DOHH2 (cell line): ENCODE measurements at regions not wholly inside any gene's neighbourhood (a gene's known extent, or its start where the extent isn't known, plus 50 kb on each side); places are given as distances from the start of the nearest gene placed in this dataset.

Experiments
- H3F3A ChIP-seq: fragments of 200-600 bp; sonication (generic), shearing (Covaris generic); 2 replicates; pipeline ENCODE4 v1.6.0; 2016; ENCODE audit warnings: antibody characterized with exemption, mild to moderate bottlenecking; ENCODE audit not compliant: control insufficient read depth, insufficient read depth
- H3K27ac ChIP-seq: fragments of 200-600 bp; sonication (generic); 2 replicates; pipeline ENCODE4 v1.5.1; 2014; ENCODE audit warnings: low read depth, mild to moderate bottlenecking, low read length, moderate library complexity
- H3K27me3 ChIP-seq: fragments of 200-600 bp; sonication (generic); 2 replicates; pipeline ENCODE4 v1.6.1; 2014; ENCODE audit warnings: mild to moderate bottlenecking, low read length, mixed read lengths; ENCODE audit not compliant: control insufficient read depth
- H3K36me3 ChIP-seq: fragments of 200-600 bp; sonication (generic); 2 replicates; pipeline ENCODE4 v1.6.1; 2014; ENCODE audit warnings: mild to moderate bottlenecking, low read length, moderate library complexity, mixed read lengths; ENCODE audit not compliant: control insufficient read depth
- H3K4me1 ChIP-seq: fragments of 200-600 bp; sonication (generic); 2 replicates; pipeline ENCODE4 v1.6.1; 2014; ENCODE audit warnings: mild to moderate bottlenecking, low read length, mixed read lengths; ENCODE audit not compliant: control insufficient read depth
- H3K4me2 ChIP-seq: fragments of 200-600 bp; sonication (generic); 2 replicates; pipeline ENCODE4 v1.6.0; 2014; ENCODE audit warnings: mild to moderate bottlenecking, low read length, moderate library complexity
- H3K4me3 ChIP-seq: fragments of 200-600 bp; sonication (generic); 2 replicates; pipeline ENCODE4 v1.5.1; 2014; ENCODE audit warnings: mild to moderate bottlenecking, low read length, mixed read lengths
- H3K79me2 ChIP-seq: fragments of 200-600 bp; sonication (generic); 2 replicates; pipeline ENCODE4 v1.6.1; 2014; ENCODE audit warnings: mild to moderate bottlenecking, low read length, mixed read lengths; ENCODE audit not compliant: control insufficient read depth
- H3K9me2 ChIP-seq: fragments of 200-600 bp; sonication (generic); replicated peaks from 2 replicates; pipeline ENCODE4 v1.6.1; 2014; ENCODE audit warnings: mild to moderate bottlenecking, low read length, mixed read lengths; ENCODE audit not compliant: control insufficient read depth
- H3K9me3 ChIP-seq: fragments of 200-600 bp; sonication (generic); 2 replicates; pipeline ENCODE4 v1.6.1; 2014; ENCODE audit warnings: antibody characterized with exemption, low read length, mixed read lengths; ENCODE audit not compliant: control insufficient read depth, insufficient read depth
- H4K20me1 ChIP-seq: fragments of 200-600 bp; sonication (generic); 2 replicates; pipeline ENCODE4 v1.6.0; 2014; ENCODE audit warnings: low read depth, mild to moderate bottlenecking, antibody characterized with exemption, low read length, moderate library complexity; ENCODE audit not compliant: control insufficient read depth, insufficient read depth
- EZH2phosphoT487 ChIP-seq: fragments of 200-600 bp; sonication (generic); IDR thresholded peaks from 2 replicates; pipeline ENCODE4 v1.6.1; 2017; ENCODE audit warnings: borderline replicate concordance, mild to moderate bottlenecking, antibody characterized with exemption, low read length, moderate library complexity, mixed read lengths
- TF ChIP-seq, protein P1 (sequence below): fragments of 200-600 bp; sonication (generic); IDR thresholded peaks from one replicate; pipeline ENCODE4 v1.5.1; 2014; ENCODE audit warnings: antibody characterized with exemption, mild to moderate bottlenecking, low read depth, low read length; ENCODE audit not compliant: poor library complexity, severe bottlenecking

DNA sequence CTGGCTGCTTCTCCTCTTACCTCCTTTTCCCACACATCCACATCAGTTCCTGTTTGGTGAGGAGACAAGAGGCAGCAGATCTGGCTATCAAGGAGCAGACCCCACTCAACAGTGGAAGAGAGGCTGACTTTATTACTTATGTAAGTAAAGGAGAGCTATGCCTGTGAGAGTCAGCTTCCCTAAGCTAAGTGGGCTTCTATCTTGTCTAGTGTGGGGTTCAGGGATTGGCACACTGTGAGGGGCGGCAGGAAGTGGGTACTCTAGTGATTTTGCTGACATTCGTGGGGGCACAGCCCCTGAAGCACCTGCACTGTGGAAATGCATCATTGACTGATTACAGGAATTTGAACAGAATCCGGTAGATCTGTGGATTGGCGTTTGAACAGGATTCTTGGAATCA lies 163.5 kb upstream of the IRX1 start:
- H3K36me3 ChIP-seq = no peaks in the 10 kb centered on the region
- H3K27me3 ChIP-seq = no peaks in the 10 kb centered on the region
- no peak overlapping the region for H3K4me2 ChIP-seq
- no peak overlapping the region for H3K4me3 ChIP-seq
- no peaks in the 10 kb centered on the region for H4K20me1 ChIP-seq
- H3K4me1 ChIP-seq = no peaks in the 10 kb centered on the region
- no peaks in the 10 kb centered on the region for H3K9me3 ChIP-seq
- no peak for TF ChIP-seq EZH2phosphoT487
- TF ChIP-seq, protein P1, sequence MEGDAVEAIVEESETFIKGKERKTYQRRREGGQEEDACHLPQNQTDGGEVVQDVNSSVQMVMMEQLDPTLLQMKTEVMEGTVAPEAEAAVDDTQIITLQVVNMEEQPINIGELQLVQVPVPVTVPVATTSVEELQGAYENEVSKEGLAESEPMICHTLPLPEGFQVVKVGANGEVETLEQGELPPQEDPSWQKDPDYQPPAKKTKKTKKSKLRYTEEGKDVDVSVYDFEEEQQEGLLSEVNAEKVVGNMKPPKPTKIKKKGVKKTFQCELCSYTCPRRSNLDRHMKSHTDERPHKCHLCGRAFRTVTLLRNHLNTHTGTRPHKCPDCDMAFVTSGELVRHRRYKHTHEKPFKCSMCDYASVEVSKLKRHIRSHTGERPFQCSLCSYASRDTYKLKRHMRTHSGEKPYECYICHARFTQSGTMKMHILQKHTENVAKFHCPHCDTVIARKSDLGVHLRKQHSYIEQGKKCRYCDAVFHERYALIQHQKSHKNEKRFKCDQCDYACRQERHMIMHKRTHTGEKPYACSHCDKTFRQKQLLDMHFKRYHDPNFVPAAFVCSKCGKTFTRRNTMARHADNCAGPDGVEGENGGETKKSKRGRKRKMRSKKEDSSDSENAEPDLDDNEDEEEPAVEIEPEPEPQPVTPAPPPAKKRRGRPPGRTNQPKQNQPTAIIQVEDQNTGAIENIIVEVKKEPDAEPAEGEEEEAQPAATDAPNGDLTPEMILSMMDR = no peak
- no peak overlapping the region for H3K27ac ChIP-seq
- H3K79me2 ChIP-seq = no peaks in the 10 kb centered on the region
- no peaks in the 10 kb centered on the region for H3F3A ChIP-seq
- no peaks in the 10 kb centered on the region for H3K9me2 ChIP-seq

DNA sequence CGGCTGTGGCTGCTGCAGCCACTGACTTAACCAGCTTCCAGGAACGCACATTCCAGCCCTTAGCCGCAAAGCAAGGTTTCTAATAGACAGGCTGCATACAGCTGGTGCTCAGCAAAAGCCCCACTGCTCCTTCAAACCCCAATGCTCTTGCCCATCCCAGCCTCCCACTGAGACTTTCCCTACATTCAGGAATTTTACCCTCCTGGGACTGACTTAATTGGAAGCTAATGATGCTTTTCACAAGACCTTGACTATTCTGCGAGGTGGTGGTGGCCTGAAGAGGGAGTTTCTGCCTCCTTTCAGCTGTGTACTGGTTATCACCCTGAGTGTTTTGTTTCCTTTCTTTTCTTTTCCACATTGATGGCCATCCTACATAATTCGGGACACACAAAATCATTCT lies 164.9 kb upstream of the IRX1 start:
- Histone ChIP-seq H3K4me1 (no peaks in the 10 kb centered on the region), H4K20me1 (no peaks in the 10 kb centered on the region), H3K9me3 (no peaks in the 10 kb centered on the region), H3K27me3 (no peaks in the 10 kb centered on the region), H3K36me3 (no peaks in the 10 kb centered on the region), H3K79me2 (no peaks in the 10 kb centered on the region), H3F3A (no peaks in the 10 kb centered on the region), H3K9me2 (no peaks in the 10 kb centered on the region), H3K4me3 (no peak overlapping the region), H3K27ac (no peak overlapping the region), H3K4me2 (no peak overlapping the region)
- no peak for TF ChIP-seq EZH2phosphoT487
- TF ChIP-seq, protein P1 = no peak

DNA sequence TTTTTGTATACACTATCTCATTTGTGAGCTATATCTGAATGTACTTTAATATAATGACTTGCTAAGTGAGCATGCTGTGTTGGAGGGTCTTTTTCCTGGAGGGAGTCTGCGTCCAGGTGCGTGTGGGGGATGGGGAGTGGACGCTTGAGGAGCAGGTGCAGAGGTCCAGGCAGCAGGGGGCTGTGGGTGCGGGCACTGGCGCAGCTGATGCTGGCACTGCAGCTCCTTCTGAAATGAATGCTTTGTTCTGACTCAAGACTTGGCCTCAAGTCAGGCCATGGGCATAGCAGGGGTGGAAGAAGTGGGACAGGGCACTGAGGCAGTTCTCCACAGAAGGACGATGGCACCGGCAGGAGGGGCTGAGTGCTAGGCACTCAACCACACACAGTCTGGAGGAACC lies 165.7 kb upstream of the IRX1 start:
- Histone ChIP-seq H3K79me2 (no peaks in the 10 kb centered on the region), H3K27me3 (no peaks in the 10 kb centered on the region), H3K36me3 (no peaks in the 10 kb centered on the region), H3F3A (no peaks in the 10 kb centered on the region), H3K4me2 (no peak overlapping the region), H4K20me1 (no peaks in the 10 kb centered on the region), H3K4me1 (no peaks in the 10 kb centered on the region), H3K4me3 (no peak overlapping the region), H3K9me2 (no peaks in the 10 kb centered on the region), H3K27ac (no peak overlapping the region), H3K9me3 (no peaks in the 10 kb centered on the region)
- TF ChIP-seq, protein P1 = no peak
- TF ChIP-seq EZH2phosphoT487 = no peak

DNA sequence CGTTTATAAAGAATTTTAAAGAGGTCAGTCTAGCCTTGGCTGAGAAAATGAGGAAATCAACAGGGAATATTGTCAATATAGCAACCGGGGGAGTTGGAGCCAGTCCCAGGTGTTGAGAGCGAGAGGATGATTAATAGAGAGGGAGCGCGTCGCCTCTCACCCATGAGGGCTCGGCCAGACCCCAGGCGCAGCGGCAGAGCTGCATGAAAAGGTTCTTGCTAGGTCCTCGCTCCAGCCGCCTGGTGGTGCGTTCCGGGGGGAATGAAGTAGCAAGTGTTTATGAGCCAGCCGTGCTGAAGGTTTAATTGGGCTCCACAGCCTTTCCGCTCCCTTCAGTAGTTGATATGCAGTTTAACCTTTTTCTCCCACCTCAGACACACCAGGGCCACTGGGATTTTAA lies 167.3 kb upstream of the IRX1 start:
- Histone ChIP-seq H3K27me3 (no peaks in the 10 kb centered on the region), H3K27ac (no peak overlapping the region), H3K9me2 (no peaks in the 10 kb centered on the region), H3K4me2 (no peak overlapping the region), H4K20me1 (no peaks in the 10 kb centered on the region), H3K9me3 (no peaks in the 10 kb centered on the region), H3K4me3 (no peak overlapping the region), H3K4me1 (no peaks in the 10 kb centered on the region), H3K79me2 (no peaks in the 10 kb centered on the region), H3F3A (no peaks in the 10 kb centered on the region), H3K36me3 (no peaks in the 10 kb centered on the region)
- TF ChIP-seq, protein P1 = no peak
- no peak for TF ChIP-seq EZH2phosphoT487
